Thyroid gland (tissue), 4 donors: ENCODE measurements at regions not wholly inside any gene's neighbourhood (a gene's known extent, or its start where the extent isn't known, plus 50 kb on each side); places are given as distances from the start of the nearest gene placed in this dataset.

Experiments used
- POLR2A ChIP-seq, 2 donors: fragments of 450-650 bp; IDR thresholded peaks; one replicate each; pipeline ENCODE4 v1.6.1; 2017; ENCODE audit warnings: antibody characterized with exemption in 2 of 2, mild to moderate bottlenecking in 2 of 2, moderate library complexity in 1 of 2
- TF ChIP-seq, protein P1 (sequence below), 6 experiments: fragments of 200-600 bp in 3 of 6; fragments of 450-650 bp in 3 of 6; sonication (generic) in 3 of 6; IDR thresholded peaks; one replicate each; pipeline ENCODE4 v1.5.1; 2016 to 2019; ENCODE audit warnings: antibody characterized with exemption in 6 of 6, mild to moderate bottlenecking in 2 of 6, inconsistent platforms in 1 of 6, moderate library complexity in 1 of 6

DNA sequence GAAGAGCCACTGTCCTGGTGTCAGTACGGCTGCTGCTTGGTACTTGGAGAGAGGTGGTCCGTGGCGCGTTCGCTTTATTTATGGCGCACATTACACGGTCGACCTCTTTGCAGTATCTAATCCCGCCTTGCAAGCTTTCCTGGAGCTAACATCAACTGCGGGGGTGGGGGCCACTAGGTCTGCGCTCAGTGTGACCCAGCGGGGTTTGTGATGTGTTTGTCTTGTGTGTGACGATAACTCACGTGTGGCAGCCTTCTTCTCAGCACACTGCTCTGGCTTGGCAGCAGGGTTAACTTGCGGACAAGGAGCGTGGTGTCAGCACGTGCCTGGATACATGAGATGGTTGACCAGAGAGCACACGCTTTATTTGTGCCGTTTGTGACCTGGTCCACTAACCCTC lies 122.2 kb upstream of the RTL1 start:
- TF ChIP-seq, protein P1, sequence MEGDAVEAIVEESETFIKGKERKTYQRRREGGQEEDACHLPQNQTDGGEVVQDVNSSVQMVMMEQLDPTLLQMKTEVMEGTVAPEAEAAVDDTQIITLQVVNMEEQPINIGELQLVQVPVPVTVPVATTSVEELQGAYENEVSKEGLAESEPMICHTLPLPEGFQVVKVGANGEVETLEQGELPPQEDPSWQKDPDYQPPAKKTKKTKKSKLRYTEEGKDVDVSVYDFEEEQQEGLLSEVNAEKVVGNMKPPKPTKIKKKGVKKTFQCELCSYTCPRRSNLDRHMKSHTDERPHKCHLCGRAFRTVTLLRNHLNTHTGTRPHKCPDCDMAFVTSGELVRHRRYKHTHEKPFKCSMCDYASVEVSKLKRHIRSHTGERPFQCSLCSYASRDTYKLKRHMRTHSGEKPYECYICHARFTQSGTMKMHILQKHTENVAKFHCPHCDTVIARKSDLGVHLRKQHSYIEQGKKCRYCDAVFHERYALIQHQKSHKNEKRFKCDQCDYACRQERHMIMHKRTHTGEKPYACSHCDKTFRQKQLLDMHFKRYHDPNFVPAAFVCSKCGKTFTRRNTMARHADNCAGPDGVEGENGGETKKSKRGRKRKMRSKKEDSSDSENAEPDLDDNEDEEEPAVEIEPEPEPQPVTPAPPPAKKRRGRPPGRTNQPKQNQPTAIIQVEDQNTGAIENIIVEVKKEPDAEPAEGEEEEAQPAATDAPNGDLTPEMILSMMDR (IDR thresholded peaks at IDR 0.05) = no peak
- no peak for TF ChIP-seq POLR2A (IDR thresholded peaks at IDR 0.05)
